Kidney epithelial cell (primary cell): ENCODE measurements at regions not wholly inside any gene's neighbourhood (a gene's known extent, or its start where the extent isn't known, plus 50 kb on each side); places are given as distances from the start of the nearest gene placed in this dataset.

Experiments
- DNase-seq: peaks from one replicate; pipeline ENCODE4 v3.0.0-alpha.2; 2010; ENCODE audit warnings: low read depth
- H3K27me3 ChIP-seq: 2 replicates; pipeline ENCODE4 v1.6.0; 2011; ENCODE audit warnings: low read length; ENCODE audit not compliant: control insufficient read depth, insufficient read depth
- H3K36me3 ChIP-seq: 2 replicates; pipeline ENCODE4 v1.5.1; 2011; ENCODE audit warnings: low read length; ENCODE audit not compliant: control insufficient read depth, insufficient read depth
- H3K4me3 ChIP-seq: 2 replicates; pipeline ENCODE4 v1.5.1; 2011; ENCODE audit warnings: low read depth, mild to moderate bottlenecking, control low read depth, low read length
- CTCF ChIP-seq: IDR thresholded peaks from 2 replicates; pipeline ENCODE4 v1.5.1; 2011; ENCODE audit warnings: mild to moderate bottlenecking, moderate library complexity, low read length, control low read depth, inconsistent platforms; ENCODE audit not compliant: insufficient read depth, poor library complexity, severe bottlenecking

- H3K4me3 ChIP-seq, result no peak overlapping the region
- TF ChIP-seq CTCF, result no peak
- H3K27me3 ChIP-seq, result no peaks in the 10 kb centered on the region
- DNase-seq, result no peak
- H3K36me3 ChIP-seq, result no peaks in the 10 kb centered on the region
Measured at GRCh38 chr6:140237251-140237650, 862.8 kb upstream of the CITED2 start.

- no peaks in the 10 kb centered on the region for H3K27me3 ChIP-seq
- H3K36me3 ChIP-seq, result no peaks in the 10 kb centered on the region
- TF ChIP-seq CTCF, result no peak
- no peak for DNase-seq
- H3K4me3 ChIP-seq, result no peak overlapping the region
Measured at GRCh38 chr6:140236732-140237131, 862.3 kb upstream of the CITED2 start.

- no peaks in the 10 kb centered on the region for H3K36me3 ChIP-seq
- no peak overlapping the region for H3K4me3 ChIP-seq
- no peaks in the 10 kb centered on the region for H3K27me3 ChIP-seq
- no peak for DNase-seq
- TF ChIP-seq CTCF, result no peak
Measured at GRCh38 chr6:140230282-140230681, 855.8 kb upstream of the CITED2 start.

GRCh38 chr6:140228491-140228890 is 854.0 kb upstream of the CITED2 start:
- TF ChIP-seq CTCF, result no peak
- Histone ChIP-seq H3K36me3 (no peaks in the 10 kb centered on the region), H3K4me3 (no peak overlapping the region), H3K27me3 (no peaks in the 10 kb centered on the region)
- DNase-seq, result no peak

- H3K36me3 ChIP-seq, result no peaks in the 10 kb centered on the region
- H3K4me3 ChIP-seq, result no peak overlapping the region
- no peak for DNase-seq
- no peak for TF ChIP-seq CTCF
- H3K27me3 ChIP-seq, result no peaks in the 10 kb centered on the region
Measured at GRCh38 chr6:140226637-140227036, 852.2 kb upstream of the CITED2 start.

GRCh38 chr6:140225701-140226436 is 851.4 kb upstream of the CITED2 start:
- H3K4me3 ChIP-seq, result no peak overlapping the region
- H3K27me3 ChIP-seq, result no peaks in the 10 kb centered on the region
- no peaks in the 10 kb centered on the region for H3K36me3 ChIP-seq
- no peak for DNase-seq
- no peak for TF ChIP-seq CTCF
